ENCODE measurements at regions not wholly inside any gene's neighbourhood (a gene's known extent, or its start where the extent isn't known, plus 50 kb on each side); places are given as distances from the start of the nearest gene placed in this dataset.

DNA sequence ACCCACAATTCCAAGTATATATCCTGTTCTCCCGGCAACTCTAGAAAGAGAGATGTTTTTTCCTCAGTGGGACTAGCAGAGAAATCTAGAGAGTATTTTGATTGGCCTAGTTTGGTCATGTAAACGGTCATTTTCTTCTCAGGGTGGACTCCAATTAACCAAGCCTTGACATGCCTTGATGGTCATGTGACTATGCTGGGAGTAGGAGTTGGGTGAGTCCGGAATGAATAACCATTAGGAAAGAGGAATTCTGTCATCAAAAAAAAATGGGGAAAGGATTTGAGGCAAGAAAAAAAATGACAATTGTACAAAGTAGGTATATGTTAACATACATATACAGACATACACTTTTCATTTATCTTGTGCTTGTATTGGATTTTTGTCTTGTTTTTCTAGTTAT, 248.2 kb upstream of the CDH20 start:
- H3K27ac ChIP-seq: no peak overlapping the region
- H3K27me3 ChIP-seq: no peaks in the 10 kb centered on the region
- H3K4me1 ChIP-seq: no peaks in the 10 kb centered on the region
- ATAC-seq: no peak
- no peak for DNase-seq
- 74% methylated on average over 3 of the region's 3 CpGs for WGBS (ENCODE audit: insufficient coverage, low coverage, low lambda C conversion rate, missing lambda C conversion rate)
- H3K9me3 ChIP-seq: no peaks in the 10 kb centered on the region
- no peaks in the 10 kb centered on the region for H3K36me3 ChIP-seq
- no peak for TF ChIP-seq POLR2A (IDR thresholded peaks at IDR 0.05)
- TF ChIP-seq, protein P1, sequence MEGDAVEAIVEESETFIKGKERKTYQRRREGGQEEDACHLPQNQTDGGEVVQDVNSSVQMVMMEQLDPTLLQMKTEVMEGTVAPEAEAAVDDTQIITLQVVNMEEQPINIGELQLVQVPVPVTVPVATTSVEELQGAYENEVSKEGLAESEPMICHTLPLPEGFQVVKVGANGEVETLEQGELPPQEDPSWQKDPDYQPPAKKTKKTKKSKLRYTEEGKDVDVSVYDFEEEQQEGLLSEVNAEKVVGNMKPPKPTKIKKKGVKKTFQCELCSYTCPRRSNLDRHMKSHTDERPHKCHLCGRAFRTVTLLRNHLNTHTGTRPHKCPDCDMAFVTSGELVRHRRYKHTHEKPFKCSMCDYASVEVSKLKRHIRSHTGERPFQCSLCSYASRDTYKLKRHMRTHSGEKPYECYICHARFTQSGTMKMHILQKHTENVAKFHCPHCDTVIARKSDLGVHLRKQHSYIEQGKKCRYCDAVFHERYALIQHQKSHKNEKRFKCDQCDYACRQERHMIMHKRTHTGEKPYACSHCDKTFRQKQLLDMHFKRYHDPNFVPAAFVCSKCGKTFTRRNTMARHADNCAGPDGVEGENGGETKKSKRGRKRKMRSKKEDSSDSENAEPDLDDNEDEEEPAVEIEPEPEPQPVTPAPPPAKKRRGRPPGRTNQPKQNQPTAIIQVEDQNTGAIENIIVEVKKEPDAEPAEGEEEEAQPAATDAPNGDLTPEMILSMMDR (IDR thresholded peaks at IDR 0.05): no peak
- intact Hi-C loops (cut with DNase I): no loop called here
- no peak overlapping the region for H3K4me3 ChIP-seq

DNA sequence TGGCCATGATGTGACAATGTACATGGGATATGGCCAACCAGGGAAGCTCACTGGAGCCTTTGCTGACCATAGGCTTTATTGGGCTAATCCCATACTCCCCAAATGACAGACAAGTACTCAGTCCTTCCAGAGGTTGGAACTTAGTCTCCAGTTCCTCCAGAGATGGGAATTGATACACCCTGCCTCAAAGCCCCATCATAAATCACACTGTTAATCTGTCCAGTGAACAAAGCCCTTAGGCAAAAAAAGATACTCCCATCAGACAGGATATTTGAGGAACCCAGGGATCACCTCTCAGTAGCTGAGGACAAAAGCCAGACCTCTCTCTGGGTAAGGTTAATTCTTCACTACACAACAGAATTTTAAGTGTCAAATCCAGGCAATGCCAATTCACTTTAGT, 247.5 kb upstream of the CDH20 start:
- no peaks in the 10 kb centered on the region for H3K36me3 ChIP-seq
- H3K27me3 ChIP-seq: no peaks in the 10 kb centered on the region
- intact Hi-C loops (cut with DNase I): no loop called here
- DNase-seq: no peak
- ATAC-seq: no peak
- no peak overlapping the region for H3K4me3 ChIP-seq
- no peaks in the 10 kb centered on the region for H3K9me3 ChIP-seq
- no peaks in the 10 kb centered on the region for H3K4me1 ChIP-seq
- TF ChIP-seq, protein P1 (IDR thresholded peaks at IDR 0.05): no peak
- no peak for TF ChIP-seq POLR2A (IDR thresholded peaks at IDR 0.05)
- no peak overlapping the region for H3K27ac ChIP-seq

DNA sequence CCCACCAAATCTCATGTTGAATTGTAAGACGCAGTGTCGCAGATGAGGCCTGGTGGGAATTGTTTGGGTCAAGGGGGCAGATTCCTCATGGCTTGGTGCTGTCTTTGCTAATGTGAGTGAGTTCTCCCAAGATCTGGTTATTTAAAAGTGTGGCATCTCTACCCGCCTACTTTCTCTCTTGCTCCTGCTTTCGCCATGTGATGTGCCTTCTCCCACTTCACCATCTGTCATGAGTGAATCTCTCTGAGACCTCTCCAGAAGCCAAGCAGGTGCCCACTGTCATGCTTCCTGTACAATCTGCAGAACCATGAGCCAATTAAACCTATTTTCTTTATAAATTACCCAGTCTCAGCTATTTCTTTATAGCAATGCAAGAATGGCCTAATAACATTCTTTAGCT, 246.6 kb upstream of the CDH20 start:
- Histone ChIP-seq H3K36me3 (no peaks in the 10 kb centered on the region), H3K4me3 (no peak overlapping the region), H3K27ac (no peak overlapping the region), H3K4me1 (no peaks in the 10 kb centered on the region), H3K9me3 (no peaks in the 10 kb centered on the region), H3K27me3 (no peaks in the 10 kb centered on the region)
- intact Hi-C loops (cut with DNase I): no loop called here
- TF ChIP-seq, protein P1 (IDR thresholded peaks at IDR 0.05): no peak
- no peak for TF ChIP-seq POLR2A (IDR thresholded peaks at IDR 0.05)
- DNase-seq (no peak), ATAC-seq (no peak)
- 87% methylated on average over 3 of the region's 4 CpGs for WGBS (ENCODE audit: insufficient coverage, low coverage, low lambda C conversion rate, missing lambda C conversion rate)

DNA sequence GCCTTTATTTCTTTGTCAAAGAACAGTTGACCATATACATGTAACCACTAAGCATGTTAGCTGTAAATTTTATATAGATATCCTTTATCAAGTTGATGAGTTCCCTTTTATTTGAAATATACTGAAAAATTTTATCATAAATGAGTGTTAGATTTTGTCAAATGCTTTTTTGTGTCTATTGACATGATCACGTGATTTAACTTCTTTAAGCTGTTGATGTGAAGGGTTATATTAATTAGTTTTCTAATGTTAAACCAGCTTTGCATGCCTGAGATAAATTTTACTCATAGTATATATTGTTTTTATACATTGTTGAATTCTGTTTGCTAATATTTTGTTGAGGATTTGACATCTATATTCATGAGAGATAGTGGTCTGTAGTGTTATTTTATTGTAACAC, 241.9 kb upstream of the CDH20 start:
- intact Hi-C loops (cut with DNase I): no loop called here
- 28% methylated on average over 1 of the region's 1 CpG for WGBS (ENCODE audit: insufficient coverage, low coverage, low lambda C conversion rate, missing lambda C conversion rate)
- TF ChIP-seq POLR2A (IDR thresholded peaks at IDR 0.05): no peak
- TF ChIP-seq, protein P1 (IDR thresholded peaks at IDR 0.05): no peak

DNA sequence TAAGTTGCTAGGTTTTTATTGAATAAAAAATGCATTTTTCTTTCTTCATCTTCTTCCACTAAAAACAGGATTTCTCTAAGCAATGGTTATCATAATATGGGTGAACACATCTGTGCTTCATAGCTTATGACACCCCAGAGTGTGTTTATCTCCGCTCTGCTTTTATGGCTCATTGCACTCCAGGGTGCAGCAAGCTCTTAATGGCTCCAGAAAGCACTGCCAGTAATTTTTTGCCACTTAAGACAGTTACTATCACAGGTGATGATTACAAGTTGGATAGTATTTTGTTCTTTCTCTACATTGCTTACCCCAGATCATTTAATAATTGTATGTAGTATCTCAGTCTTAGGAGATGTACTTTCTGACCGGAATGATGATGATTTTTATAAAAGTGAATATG, 239.3 kb upstream of the CDH20 start:
- H3K4me1 ChIP-seq: no peaks in the 10 kb centered on the region
- no peak for ATAC-seq
- intact Hi-C loops (cut with DNase I): no loop called here

More for the DNA sequence above, 241.9 kb upstream of the CDH20 start:
- H3K9me3 ChIP-seq: no peaks in the 10 kb centered on the region
- no peak overlapping the region for H3K4me3 ChIP-seq
- H3K27me3 ChIP-seq: no peaks in the 10 kb centered on the region
- no peak overlapping the region for H3K27ac ChIP-seq
- ATAC-seq (no peak), DNase-seq (no peak)
- H3K4me1 ChIP-seq: no peaks in the 10 kb centered on the region
- H3K36me3 ChIP-seq: no peaks in the 10 kb centered on the region

More for the DNA sequence above, 239.3 kb upstream of the CDH20 start:
- Histone ChIP-seq H3K9me3 (no peaks in the 10 kb centered on the region), H3K4me3 (no peak overlapping the region), H3K36me3 (no peaks in the 10 kb centered on the region), H3K27me3 (no peaks in the 10 kb centered on the region), H3K27ac (no peak overlapping the region)
- no peak for DNase-seq
- 45% methylated on average over 2 of the region's 2 CpGs for WGBS (ENCODE audit: insufficient coverage, low coverage, low lambda C conversion rate, missing lambda C conversion rate)
- TF ChIP-seq, protein P1 (IDR thresholded peaks at IDR 0.05): no peak
- TF ChIP-seq POLR2A (IDR thresholded peaks at IDR 0.05): no peak
